Breast epithelium (tissue), 3 donors: ENCODE measurements at regions not wholly inside any gene's neighbourhood (a gene's known extent, or its start where the extent isn't known, plus 50 kb on each side); places are given as distances from the start of the nearest gene placed in this dataset.

Experiments used
- POLR2A ChIP-seq: fragments of 450-650 bp; IDR thresholded peaks from one replicate; pipeline ENCODE4 v1.6.1; 2016; ENCODE audit warnings: antibody characterized with exemption, mild to moderate bottlenecking, moderate library complexity
- POLR2AphosphoS5 ChIP-seq, 3 donors: sonication (generic); formaldehyde crosslinking; IDR thresholded peaks; one replicate each; pipeline ENCODE4 v1.6.1; 2017; ENCODE audit warnings: antibody characterized with exemption in 3 of 3
- TF ChIP-seq, protein P1 (sequence below), 3 donors: fragments of 450-650 bp; IDR thresholded peaks; one replicate each; pipeline ENCODE4 v1.5.1; 2016 to 2017; ENCODE audit warnings: antibody characterized with exemption in 3 of 3, mild to moderate bottlenecking in 3 of 3, moderate library complexity in 3 of 3

DNA sequence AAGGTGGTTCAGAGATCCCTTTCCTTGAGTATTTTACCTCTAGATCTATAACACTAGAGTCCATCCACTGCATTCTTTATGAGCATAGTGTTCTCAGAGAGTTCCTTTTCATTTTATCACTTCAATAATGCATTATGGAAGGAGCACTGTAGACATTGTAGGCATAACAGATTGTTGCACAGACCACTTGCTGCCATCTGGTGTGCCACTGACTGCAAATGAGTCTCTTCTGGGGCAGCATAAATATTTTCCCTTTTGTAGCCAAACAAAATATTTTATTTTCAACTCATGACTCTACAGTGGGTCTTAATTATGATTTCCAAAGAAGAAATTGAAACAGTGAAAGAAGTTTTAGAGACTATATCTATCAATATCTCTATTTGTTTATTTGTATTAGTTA lies 290.4 kb downstream of the OLFM3 start:
- TF ChIP-seq, protein P1, sequence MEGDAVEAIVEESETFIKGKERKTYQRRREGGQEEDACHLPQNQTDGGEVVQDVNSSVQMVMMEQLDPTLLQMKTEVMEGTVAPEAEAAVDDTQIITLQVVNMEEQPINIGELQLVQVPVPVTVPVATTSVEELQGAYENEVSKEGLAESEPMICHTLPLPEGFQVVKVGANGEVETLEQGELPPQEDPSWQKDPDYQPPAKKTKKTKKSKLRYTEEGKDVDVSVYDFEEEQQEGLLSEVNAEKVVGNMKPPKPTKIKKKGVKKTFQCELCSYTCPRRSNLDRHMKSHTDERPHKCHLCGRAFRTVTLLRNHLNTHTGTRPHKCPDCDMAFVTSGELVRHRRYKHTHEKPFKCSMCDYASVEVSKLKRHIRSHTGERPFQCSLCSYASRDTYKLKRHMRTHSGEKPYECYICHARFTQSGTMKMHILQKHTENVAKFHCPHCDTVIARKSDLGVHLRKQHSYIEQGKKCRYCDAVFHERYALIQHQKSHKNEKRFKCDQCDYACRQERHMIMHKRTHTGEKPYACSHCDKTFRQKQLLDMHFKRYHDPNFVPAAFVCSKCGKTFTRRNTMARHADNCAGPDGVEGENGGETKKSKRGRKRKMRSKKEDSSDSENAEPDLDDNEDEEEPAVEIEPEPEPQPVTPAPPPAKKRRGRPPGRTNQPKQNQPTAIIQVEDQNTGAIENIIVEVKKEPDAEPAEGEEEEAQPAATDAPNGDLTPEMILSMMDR (IDR thresholded peaks at IDR 0.05), result no peak
- TF ChIP-seq POLR2AphosphoS5 (IDR thresholded peaks at IDR 0.05), result no peak
- no peak for TF ChIP-seq POLR2A
